NCI-H2171 (cell line): ENCODE measurements at regions not wholly inside any gene's neighbourhood (a gene's known extent, or its start where the extent isn't known, plus 50 kb on each side); places are given as distances from the start of the nearest gene placed in this dataset.

Source experiments
- DNase-seq: peaks from one replicate; lab custom pipeline; 2025; lab: John Stamatoyannopoulos, UW

DNA sequence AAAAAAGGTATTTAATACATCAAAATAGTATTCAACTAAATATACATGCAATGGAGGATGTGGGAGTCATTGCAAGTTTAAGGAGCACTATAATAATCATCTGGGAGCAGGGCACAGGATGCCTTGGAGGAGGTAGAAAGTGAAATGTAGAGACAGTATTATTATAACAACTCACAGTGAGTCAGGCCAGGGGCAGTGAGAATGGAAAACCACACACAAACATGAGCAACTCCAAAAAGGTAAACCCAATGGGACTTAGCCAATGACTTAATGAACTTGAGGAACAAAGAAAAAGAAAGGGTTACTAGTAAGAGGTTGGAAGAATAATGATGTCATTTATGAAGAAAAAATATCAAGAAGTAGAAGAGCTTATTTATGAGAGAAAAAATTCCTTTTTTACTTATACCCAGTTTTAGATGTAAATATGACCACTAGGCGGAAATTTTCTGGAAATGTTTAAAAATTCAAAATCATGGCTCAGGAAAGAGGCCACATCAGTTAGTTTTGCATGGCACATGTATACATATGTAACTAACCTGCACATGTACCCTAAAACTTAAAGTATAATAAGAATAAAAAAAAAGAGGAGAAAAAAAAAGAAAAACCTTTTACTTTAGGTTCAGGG lies 389.3 kb downstream of the SUCLA2 start:
- DNase-seq = no peak

DNA sequence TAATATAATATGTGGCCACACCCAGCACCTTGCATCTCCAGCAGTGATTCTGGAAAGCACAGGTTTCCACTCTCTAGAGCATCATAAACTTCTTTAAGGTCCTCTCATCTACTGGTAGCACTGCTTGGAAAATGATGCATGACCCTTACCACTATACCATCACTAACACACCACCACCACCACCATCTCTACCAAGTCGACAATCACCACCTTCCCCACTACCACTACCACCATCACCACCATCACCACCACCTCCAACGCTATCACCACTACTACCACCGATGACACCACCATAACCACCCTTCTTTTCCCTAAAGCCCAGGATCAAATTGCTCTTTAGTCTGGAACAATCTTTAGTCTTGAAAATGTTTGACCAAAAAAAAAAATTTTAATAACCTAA lies 390.4 kb downstream of the SUCLA2 start:
- no peak for DNase-seq

- no peak for DNase-seq
Observed at GRCh38 chr13:47603365-47603764, 397.7 kb downstream of the SUCLA2 start.

GRCh38 chr13:47598340-47598911 lies 402.6 kb downstream of the SUCLA2 start:
- DNase-seq = no peak

DNA sequence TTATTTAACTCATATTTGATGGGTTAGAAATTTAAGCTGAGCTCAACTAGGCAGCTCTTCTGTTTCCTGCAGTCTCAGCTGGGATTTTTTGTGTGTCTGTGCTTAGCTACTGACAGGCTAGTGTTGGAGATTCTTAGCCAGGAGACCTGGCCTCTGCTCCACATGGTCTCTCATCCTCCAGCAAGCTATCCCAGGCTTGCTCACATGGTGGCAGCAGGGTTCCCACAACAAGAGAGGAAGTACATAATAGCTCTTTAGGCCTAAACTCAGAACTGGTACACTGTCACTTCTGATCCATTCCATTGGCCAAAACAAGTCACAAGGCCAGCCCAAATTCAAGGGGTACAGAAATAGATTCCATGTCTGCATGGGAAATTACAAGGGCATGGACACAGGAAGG lies 406.2 kb downstream of the SUCLA2 start:
- DNase-seq = no peak

DNA sequence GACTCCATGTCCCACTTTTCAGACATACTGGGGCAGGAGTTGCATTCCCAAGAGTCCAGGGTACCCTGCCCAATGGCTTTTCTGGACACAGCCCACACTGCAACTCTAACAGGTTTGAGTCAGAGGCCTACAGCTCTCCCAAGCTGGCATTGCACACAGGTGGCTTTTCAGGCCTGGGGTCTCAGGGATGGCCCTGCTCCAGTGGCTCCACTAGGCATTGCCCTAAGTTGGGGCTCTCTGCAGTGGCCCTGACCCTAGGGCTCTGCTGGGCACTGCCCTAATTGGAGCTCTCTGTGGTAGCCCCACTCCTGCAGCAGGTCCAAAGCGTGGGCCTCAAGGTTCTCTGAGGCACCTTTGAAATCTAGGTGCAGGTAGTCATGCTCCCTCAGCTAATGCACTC lies 408.8 kb downstream of the SUCLA2 start:
- no peak for DNase-seq

DNA sequence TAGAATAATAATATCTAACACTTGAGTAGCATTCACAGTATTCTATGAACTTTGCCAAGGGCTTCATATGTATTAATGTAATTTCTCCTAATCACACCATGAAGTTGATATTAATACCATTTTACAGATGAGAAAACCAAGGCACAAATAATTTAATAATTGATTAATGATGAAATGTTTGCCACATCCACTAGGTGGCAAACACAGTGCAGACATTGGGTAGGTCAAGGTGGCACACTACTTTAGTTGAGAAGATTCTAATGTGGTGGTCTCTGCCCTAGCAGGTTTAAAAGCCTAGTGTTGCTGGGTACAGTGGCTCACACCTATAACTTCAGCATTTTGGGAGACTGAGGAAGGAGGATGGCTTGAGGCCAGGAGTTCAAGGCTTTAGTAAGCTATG lies 412.4 kb downstream of the SUCLA2 start:
- DNase-seq = no peak

GRCh38 chr13:47572375-47572774 lies 428.7 kb downstream of the SUCLA2 start:
- no peak for DNase-seq

DNA sequence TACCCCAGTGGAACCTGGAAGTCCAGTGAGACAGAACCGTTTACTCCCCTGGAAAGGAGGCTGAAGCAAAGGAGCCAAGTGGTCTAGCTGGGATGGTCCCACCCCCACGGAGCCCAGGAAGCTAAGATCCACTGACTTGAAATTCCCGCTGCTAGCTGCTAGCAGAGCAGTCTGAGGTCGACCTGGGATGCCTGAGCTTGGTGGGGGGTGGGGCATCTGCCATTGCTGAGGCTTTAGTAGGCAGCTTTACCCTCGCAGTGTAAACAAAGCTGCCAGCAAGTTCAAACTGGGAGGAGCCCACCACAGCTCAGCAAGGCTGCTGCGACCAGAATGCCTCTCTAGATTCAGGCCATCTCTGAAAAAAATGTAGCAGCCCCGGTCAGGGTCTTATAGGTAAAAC lies 437.0 kb downstream of the SUCLA2 start:
- no peak for DNase-seq

GRCh38 chr13:47556703-47557102 lies 444.4 kb downstream of the SUCLA2 start:
- DNase-seq = no peak

DNA sequence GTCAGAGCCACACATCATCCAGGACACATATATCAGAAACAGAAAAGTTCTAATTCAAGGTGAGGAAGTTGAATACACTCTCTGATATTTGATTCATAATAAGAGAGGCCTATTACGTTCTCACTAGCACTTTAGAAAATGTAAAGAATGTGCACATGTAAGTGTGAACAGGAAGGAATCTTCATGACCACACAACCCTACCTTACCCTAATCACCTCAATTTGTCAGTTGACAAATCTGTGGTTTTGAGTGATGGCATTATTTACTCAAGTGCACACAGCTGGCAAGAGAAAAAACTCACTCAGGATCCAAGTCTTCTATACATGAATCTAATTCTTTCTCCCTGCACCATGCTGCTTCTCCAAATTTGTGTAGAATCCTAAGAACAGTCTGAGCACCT lies 445.8 kb downstream of the SUCLA2 start:
- no peak for DNase-seq

DNA sequence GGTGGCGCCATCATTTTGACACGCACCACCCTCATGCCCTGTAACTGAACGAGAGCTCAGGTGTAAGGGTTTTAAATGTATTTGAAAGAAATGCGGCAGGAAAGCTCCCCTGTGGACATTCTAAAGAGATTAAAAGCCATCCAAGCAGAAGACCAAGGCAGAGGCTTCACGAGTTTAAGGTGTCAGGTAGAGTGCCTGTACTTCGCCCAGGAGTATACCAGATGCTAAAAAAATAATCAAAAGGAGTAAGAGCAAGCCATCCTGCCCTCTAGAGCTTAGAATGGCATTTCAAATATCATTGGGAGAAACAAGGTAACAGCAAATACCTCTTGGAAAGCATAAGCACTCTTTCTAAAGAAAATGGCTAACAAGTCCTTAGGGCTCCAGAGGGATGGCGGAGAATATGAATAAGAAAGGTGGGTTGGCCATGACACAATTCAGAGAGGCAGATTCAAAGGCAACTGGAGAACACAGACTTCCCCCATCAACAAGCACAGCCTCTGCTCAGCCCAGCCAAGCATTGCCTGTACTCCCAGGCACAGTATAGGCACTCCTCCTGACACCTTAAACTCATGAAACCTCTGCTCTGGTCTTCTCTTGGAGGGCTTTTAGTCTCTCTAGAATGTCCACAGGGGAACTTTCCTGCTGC lies 447.6 kb downstream of the SUCLA2 start:
- no peak for DNase-seq

DNA sequence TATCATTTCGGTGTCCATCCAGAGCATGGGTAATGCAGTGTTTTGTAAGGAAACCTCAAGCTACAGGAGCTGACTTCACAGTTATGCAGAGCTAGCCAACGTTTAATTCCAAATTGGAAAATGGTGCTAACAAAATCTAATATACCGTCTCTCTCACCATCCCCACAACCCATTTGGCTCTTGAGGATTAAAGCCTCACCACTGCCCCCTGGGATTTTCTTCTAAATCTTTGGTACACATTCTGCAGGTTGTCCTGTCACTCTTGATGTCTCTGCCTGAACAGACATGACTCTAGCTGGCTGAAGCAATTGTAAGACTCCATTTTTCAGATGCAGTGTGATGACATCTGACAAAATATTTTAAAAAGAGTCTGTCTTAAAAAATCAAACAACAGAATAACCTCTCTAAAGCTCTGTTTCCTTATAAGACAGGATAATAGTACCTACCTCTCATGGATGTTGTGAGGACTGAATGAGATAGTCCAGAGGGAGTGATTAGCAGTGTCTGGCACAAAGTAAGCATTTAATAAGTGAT lies 451.8 kb downstream of the SUCLA2 start:
- DNase-seq = no peak

- DNase-seq = no peak
Observed at GRCh38 chr13:47548294-47548840, 452.7 kb downstream of the SUCLA2 start.

DNA sequence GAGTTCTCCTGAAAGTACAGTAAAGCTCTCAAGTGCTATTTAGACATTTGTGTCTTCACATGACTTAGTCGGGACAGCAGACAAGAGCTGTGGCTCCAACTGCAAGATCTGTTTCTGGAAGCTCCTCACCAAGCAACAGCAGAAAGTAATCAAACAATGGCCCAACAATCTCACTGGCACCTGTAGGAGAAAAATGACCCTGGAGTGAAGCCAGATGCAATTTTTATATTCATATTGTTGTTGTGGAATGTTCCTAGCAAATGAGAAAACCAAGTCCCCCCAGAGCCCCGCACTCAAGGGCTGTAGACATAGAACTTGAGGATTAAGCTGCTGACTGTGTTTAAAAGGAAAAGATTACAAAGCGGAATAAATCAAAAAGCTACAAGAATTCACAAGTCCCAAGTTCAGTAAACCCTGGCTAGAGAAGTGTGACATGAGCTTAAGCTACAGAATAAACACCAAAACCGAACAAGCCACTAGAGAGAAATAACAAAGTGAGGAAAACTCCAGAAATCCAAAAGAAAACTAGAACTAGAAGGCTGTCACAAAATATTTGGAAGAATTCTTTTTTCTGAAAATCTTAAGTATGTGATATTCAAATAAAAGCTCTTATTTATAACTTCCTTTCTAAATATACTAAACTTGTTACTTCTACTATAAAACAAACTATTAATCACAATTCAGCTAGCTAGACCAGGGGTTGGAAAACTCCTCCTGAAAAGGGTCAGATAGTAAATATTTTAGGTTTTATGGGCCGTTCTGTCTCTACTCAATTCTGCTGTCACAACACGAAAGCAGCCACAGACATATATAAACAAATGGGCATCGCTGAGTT lies 454.5 kb downstream of the SUCLA2 start:
- DNase-seq = no peak

GRCh38 chr13:47545201-47546024 lies 455.7 kb downstream of the SUCLA2 start:
- no peak for DNase-seq

DNA sequence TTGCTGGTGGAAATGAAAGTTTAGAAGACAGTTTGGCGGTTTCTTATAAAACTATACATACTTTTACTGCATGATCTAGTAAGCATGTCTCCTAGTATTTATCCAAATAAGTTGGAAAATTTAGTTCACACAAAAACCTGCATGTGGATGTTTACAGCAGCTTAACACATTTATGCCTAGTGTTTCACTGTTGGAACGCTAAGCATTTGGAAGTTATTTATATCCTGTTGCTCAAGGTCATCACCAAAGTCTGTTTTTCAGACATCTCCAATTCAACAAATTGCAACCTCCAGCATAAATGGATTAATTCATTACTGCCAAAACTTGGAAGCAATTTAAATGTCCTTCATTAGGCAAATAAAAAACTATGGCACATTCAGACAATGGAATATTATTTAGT lies 461.8 kb downstream of the SUCLA2 start:
- DNase-seq = no peak

DNA sequence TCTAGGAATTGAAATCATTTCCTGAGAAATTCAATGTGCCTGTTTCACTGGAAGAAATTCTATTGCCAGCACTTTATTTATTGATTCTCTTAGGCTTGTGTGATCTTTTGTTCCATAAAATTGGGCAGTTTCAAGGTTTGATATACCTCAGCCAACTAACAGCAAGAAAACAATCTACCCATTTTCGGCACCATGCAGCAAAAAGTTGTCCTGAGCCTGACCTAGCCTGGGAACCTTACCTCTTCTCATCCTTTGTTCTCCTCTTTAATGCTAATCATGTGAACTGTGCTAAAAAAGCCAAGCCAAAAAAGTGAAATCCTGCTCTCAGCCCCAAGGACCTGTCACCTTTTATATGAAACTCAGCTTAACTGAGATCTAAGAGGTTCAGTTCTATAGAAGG lies 477.3 kb downstream of the SUCLA2 start:
- DNase-seq = no peak

DNA sequence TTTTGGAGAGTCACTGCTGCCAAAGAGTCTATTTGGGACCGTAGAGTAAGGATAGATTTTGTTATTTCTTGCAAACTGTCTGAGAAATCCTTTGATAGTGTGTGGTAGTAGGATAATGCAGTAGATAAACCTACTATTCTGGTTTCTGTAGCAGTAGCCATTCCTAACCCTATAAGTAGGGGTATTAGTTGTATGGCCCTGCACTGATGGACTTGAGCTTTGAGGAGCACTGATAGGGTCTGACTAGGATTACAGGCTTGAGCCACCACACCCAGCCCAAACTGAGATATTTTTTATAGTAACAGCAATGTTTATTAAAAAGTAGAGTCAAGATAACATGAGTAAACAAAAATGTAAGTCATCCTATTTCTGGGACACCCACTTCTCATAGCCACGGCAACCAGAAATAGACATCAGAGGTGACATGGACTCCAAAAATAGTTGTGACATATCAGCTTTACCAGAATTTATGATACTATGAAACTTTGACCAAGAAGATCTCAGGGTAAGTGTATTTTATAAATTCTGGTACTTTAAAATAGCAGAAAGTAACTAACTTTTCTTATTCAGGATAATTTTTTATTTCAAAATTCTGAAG lies 479.1 kb downstream of the SUCLA2 start:
- DNase-seq = no peak

DNA sequence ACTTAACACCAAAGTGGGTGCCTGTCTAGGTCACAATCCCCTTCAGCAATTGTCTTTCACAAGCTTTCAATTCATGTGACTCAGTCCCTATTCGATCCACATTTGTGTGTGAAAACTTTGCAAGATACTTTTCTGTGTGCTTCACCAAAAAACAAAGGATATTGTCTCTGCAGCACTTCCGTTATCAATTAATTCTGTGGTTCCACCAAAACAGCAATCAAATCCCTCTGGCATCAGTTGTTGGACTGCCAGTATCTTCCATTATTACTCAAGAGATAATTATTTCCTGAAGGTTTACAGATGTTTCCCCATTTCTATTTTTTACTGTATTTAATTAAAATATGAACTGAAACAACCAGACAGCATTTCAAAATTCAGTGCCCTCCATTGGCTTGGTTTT lies 481.4 kb downstream of the SUCLA2 start:
- DNase-seq = no peak

DNA sequence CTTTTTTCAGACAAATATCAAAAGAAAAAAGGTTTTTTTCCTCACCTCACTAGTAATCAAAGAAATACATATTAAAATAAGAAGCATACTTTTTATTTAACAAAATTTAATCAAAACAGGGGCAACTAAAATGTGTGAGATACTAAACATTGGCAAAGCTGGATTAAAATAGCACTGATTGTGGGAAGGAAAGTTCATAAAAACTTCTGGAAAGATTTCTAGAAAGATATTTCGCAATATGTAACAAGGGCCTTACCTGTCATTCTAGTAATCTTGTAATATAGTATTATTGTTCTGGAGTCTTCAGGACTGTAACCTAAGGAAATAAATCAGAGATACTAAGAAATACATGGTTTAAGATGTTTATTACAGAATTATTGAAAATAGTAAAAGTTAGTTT lies 482.5 kb downstream of the SUCLA2 start:
- DNase-seq = no peak
